Psoas muscle (tissue), 7 donors: ENCODE measurements at regions not wholly inside any gene's neighbourhood (a gene's known extent, or its start where the extent isn't known, plus 50 kb on each side); places are given as distances from the start of the nearest gene placed in this dataset.
A peak's percentile ranks its signal among the peaks of the same experiment; 100 is the strongest.

Experiments used
- ATAC-seq, 4 donors: fragments of 200-7000 bp; cut with Tn5 transposase; one replicate each; pipeline ENCODE4 v1.9.1; 2020; ENCODE audit warnings: moderate library complexity in 3 of 4, mild to moderate bottlenecking in 2 of 4
- DNase-seq, 2 donors: peaks; one replicate each; pipeline ENCODE4 v3.0.0-alpha.2; 2020
- H3K27ac ChIP-seq: fragments of 200-600 bp; one replicate; pipeline ENCODE4 v1.8.0; 2022
- H3K27me3 ChIP-seq, 3 donors: fragments of 200-600 bp in 1 of 3; one replicate each; pipeline versions ENCODE4 v1.6.1 to v1.8.0; 2013 to 2022; ENCODE audit warnings: low read length in 2 of 3, mild to moderate bottlenecking in 2 of 3, moderate library complexity in 1 of 3; ENCODE audit not compliant: insufficient read depth in 3 of 3
- H3K36me3 ChIP-seq, 2 donors: fragments of 200-600 bp in 1 of 2; one replicate each; pipeline versions ENCODE4 v1.6.1 to v1.8.0; 2013 to 2022; ENCODE audit warnings: low read depth in 1 of 2, mild to moderate bottlenecking in 1 of 2, moderate library complexity in 1 of 2; ENCODE audit not compliant: insufficient read depth in 1 of 2
- H3K4me1 ChIP-seq: fragments of 200-600 bp; one replicate; pipeline ENCODE4 v1.8.0; 2022
- H3K4me3 ChIP-seq: fragments of 200-600 bp; one replicate; pipeline ENCODE4 v1.8.0; 2022; ENCODE audit warnings: mild to moderate bottlenecking
- H3K9me3 ChIP-seq: fragments of 200-600 bp; one replicate; pipeline ENCODE4 v1.8.0; 2022
- WGBS, 3 donors: extraction: QIAGEN DNeasy Blood & Tissue Kit; methylation state at CpG; one replicate each; pipeline versions ENCODE4 v1.1.6 to v1.1.7; 2013; 5-methylcytosine and 5-hydroxymethylcytosine counted together
- intact Hi-C, 2 donors: fragments of 100-400 bp; cut with DNase I; formaldehyde crosslinking; loops; one replicate each; pipeline versions ENCODE4 v1.11.0 to v1.14.2; 2022
- TF ChIP-seq, protein P1 (sequence below): fragments of 200-600 bp; IDR thresholded peaks from one replicate; pipeline ENCODE4 v1.8.0; 2022; ENCODE audit warnings: antibody characterized with exemption
- donor health status: healthy with polysubstance abuse.
- donor health status: DM: no; HTN: no; CAD: no; lungs with moderate emphysema.
- donor health status: Bipolar disorder and iron deficiency.
- donor health status: healthy.
- donor health status: DM: yes; HTN: yes; CAD: no.
- donor health status: DM: no; HTN: no; CAD: no.
- donor health status: DM: yes; HTN: yes; CAD: no.

DNA sequence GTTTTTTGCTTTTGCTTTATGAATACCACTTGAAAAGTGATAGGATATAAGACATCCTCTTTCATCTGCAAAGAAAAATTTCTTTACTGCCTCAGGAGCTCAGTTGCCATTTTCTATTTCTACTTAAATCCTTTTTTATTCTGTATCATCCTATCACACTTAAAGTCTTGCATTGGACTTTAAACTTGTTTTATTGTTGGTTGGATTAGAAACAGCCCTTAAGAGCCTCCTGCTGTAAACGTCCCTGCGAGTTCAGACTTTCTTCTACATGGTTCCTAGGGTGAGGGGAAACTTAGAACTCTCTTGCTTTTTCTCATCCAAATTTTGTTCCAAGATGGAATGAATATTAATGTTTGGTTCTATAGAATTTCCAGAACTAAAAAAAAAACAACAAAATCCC is 234.3 kb downstream of the JRKL start:
- Histone ChIP-seq H3K4me3 (no peak overlapping the region), H3K36me3 (no peaks in the 10 kb centered on the region), H3K27me3 (no peaks in the 10 kb centered on the region), H3K27ac (no peak overlapping the region), H3K4me1 (no peaks in the 10 kb centered on the region), H3K9me3 (peaks cover 9% of the 10 kb centered on the region)
- ATAC-seq (no peak), DNase-seq (no peak)
- WGBS, 3 donors = 55 to 68% (median 64%) methylated on average over 2 of the region's 2 CpGs
- TF ChIP-seq, protein P1, sequence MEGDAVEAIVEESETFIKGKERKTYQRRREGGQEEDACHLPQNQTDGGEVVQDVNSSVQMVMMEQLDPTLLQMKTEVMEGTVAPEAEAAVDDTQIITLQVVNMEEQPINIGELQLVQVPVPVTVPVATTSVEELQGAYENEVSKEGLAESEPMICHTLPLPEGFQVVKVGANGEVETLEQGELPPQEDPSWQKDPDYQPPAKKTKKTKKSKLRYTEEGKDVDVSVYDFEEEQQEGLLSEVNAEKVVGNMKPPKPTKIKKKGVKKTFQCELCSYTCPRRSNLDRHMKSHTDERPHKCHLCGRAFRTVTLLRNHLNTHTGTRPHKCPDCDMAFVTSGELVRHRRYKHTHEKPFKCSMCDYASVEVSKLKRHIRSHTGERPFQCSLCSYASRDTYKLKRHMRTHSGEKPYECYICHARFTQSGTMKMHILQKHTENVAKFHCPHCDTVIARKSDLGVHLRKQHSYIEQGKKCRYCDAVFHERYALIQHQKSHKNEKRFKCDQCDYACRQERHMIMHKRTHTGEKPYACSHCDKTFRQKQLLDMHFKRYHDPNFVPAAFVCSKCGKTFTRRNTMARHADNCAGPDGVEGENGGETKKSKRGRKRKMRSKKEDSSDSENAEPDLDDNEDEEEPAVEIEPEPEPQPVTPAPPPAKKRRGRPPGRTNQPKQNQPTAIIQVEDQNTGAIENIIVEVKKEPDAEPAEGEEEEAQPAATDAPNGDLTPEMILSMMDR = no peak
- intact Hi-C loops = no loop called here

DNA sequence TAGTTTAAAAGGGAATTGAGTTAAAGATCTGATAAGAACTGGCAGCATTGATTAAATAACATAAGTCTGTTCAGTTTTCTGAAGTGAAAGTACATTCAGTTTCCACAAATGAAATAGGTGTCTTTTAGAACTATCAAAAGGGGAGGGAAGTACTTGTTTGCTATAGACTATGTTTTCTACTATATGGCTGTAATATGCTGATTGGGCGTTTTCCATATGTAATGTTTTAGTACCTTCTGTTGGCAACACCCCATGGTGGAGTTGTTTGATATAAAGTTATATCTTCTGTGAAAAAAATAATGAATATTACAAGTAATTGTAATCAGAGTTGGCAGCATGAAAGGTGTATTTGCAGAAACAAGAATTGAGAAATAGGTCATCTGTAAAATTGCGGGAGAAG is 237.6 kb downstream of the JRKL start:
- Histone ChIP-seq H3K36me3 (no peaks in the 10 kb centered on the region), H3K27ac (no peak overlapping the region), H3K4me1 (no peaks in the 10 kb centered on the region), H3K4me3 (no peak overlapping the region), H3K9me3 (peaks cover 9% of the 10 kb centered on the region), H3K27me3 (no peaks in the 10 kb centered on the region)
- ATAC-seq = no peak
- WGBS, 3 donors = 74 to 84% (median 79%) methylated on average over 2 of the region's 2 CpGs
- DNase-seq = no peak
- TF ChIP-seq, protein P1 = no peak
- intact Hi-C loops = no loop called here

DNA sequence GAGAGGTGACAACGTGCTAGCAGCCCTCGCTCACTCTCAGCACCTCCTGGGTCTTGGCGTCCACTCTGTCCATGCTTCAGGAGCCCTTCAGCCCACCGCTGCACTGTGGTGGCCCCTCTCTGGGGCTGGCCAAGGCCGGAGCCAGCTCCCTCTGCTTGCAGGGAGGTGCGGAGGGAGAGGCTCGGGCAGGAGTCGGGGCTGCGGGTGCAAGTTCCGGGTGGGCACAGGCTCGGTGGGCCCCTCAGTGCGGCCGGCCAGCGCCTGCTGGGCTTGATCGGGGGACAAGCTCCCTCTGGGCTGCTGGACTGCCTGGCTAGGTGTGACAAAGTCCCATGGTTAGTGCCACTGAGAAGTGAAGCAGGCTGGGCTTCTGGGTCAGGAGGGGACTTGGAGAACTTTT is 245.8 kb downstream of the JRKL start:
- DNase-seq = peak; percentile 12 to 32
- no peaks in the 10 kb centered on the region for H3K36me3 ChIP-seq
- intact Hi-C loops = no loop called here
- H3K27me3 ChIP-seq = no peaks in the 10 kb centered on the region
- no peaks in the 10 kb centered on the region for H3K9me3 ChIP-seq
- TF ChIP-seq, protein P1 = no peak
- no peak for ATAC-seq
- no peaks in the 10 kb centered on the region for H3K4me1 ChIP-seq
- no peak overlapping the region for H3K27ac ChIP-seq
- WGBS, 3 donors = 87 to 92% (median 91%) methylated on average over 15 of the region's 15 CpGs
- no peak overlapping the region for H3K4me3 ChIP-seq

DNA sequence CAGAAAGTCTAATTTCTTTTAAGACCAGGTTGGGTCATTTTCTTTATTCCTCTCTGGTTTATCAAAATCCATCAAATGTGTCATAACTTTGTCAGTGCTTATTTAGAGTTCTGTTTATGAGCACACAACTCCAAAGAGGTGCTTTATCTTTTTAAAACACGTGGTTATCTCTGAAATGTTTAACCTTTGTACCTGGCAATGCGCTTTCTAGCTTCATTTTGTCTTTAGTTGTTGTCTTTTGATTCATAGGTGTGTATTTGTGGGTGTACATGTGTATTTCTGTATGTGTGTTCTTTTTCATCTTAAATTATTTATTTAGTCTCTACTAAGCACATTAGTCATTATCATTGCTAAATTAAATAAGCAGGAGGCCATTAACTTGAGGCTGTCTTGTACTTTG is 251.4 kb downstream of the JRKL start:
- no peaks in the 10 kb centered on the region for H3K27me3 ChIP-seq
- H3K4me3 ChIP-seq = no peak overlapping the region
- no peak for DNase-seq
- WGBS, 3 donors = 58 to 77% (median 71%) methylated on average over 2 of the region's 2 CpGs
- intact Hi-C loops = no loop called here
- TF ChIP-seq, protein P1 = no peak
- H3K27ac ChIP-seq = no peak overlapping the region
- H3K4me1 ChIP-seq = no peaks in the 10 kb centered on the region
- H3K9me3 ChIP-seq = no peaks in the 10 kb centered on the region
- H3K36me3 ChIP-seq = no peaks in the 10 kb centered on the region
- ATAC-seq = no peak

DNA sequence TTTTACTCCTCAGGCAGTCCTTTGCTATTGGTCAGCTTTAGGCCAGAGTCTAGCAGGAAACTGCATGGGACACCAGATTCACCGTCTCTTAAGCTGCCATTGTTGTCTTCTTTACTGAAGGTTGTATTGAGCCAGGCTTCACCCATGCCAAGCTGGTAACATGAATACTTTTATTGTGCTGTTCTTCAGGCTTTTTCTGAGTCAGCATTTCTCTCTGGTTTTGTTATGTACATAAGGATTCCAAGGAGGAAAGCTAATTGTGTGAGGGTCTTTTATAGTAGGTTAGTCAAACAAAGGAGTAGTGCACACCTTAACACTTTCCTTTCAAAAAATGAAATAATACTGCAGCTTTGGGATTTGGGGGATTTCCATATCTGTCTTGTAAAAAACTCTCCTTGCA is 252.8 kb downstream of the JRKL start:
- WGBS, 3 donors = 57 to 80% (median 67%) methylated on average over 1 of the region's 1 CpG

More for the DNA sequence above, 252.8 kb downstream of the JRKL start:
- intact Hi-C loops = no loop called here
- Histone ChIP-seq H3K27ac (no peak overlapping the region), H3K27me3 (no peaks in the 10 kb centered on the region), H3K4me1 (no peaks in the 10 kb centered on the region), H3K36me3 (no peaks in the 10 kb centered on the region), H3K4me3 (no peak overlapping the region), H3K9me3 (no peaks in the 10 kb centered on the region)
- no peak for ATAC-seq
- TF ChIP-seq, protein P1 = no peak
- DNase-seq = no peak
